ENCODE measurements at regions not wholly inside any gene's neighbourhood (a gene's known extent, or its start where the extent isn't known, plus 50 kb on each side); places are given as distances from the start of the nearest gene placed in this dataset.
"Not testable (repeated sequence)": the region's sequence is repeated elsewhere in the genome, so short reads cannot be mapped to it uniquely, and the experiment has no call there.

- no peak for DNase-seq (ENCODE audit: low read depth)
- no peak for TF ChIP-seq CTCF (IDR thresholded peaks at IDR 0.05; ENCODE audit: control insufficient read depth, extremely low read depth, insufficient read depth)
- no peak overlapping the region for H3K4me3 ChIP-seq (ENCODE audit: low read depth, low read length)
These were observed 131.3 kb downstream of the LPIN1 start for GRCh38 chr2:11877764-11878163.

GRCh38 chr2:11885253-11885652 is 138.8 kb downstream of the LPIN1 start:
- DNase-seq (ENCODE audit: low read depth); H3K4me3 ChIP-seq (ENCODE audit: low read depth, low read length): not testable (repeated sequence)

- not testable (repeated sequence) for H3K4me3 ChIP-seq (ENCODE audit: low read depth, low read length); DNase-seq (ENCODE audit: low read depth)
These were observed 140.5 kb downstream of the LPIN1 start for GRCh38 chr2:11886899-11887298.

GRCh38 chr2:11889101-11889850 is 142.8 kb downstream of the LPIN1 start:
- DNase-seq (ENCODE audit: low read depth), result no peak
- no peak for TF ChIP-seq CTCF (IDR thresholded peaks at IDR 0.05; ENCODE audit: control insufficient read depth, extremely low read depth, insufficient read depth)
- no peak overlapping the region for H3K4me3 ChIP-seq (ENCODE audit: low read depth, low read length)

GRCh38 chr2:11889854-11890253 is 143.4 kb downstream of the LPIN1 start:
- TF ChIP-seq CTCF (IDR thresholded peaks at IDR 0.05; ENCODE audit: control insufficient read depth, extremely low read depth, insufficient read depth), result no peak
- H3K4me3 ChIP-seq (ENCODE audit: low read depth, low read length), result no peak overlapping the region
- DNase-seq (ENCODE audit: low read depth), result no peak

GRCh38 chr2:11891028-11891427 is 144.6 kb downstream of the LPIN1 start:
- TF ChIP-seq CTCF (IDR thresholded peaks at IDR 0.05; ENCODE audit: control insufficient read depth, extremely low read depth, insufficient read depth), result no peak
- no peak overlapping the region for H3K4me3 ChIP-seq (ENCODE audit: low read depth, low read length)
- no peak for DNase-seq (ENCODE audit: low read depth)

GRCh38 chr2:11891671-11892440 is 145.4 kb downstream of the LPIN1 start:
- no peak overlapping the region for H3K4me3 ChIP-seq (ENCODE audit: low read depth, low read length)
- TF ChIP-seq CTCF (IDR thresholded peaks at IDR 0.05; ENCODE audit: control insufficient read depth, extremely low read depth, insufficient read depth), result no peak
- DNase-seq (ENCODE audit: low read depth), result no peak

- no peak for TF ChIP-seq CTCF (IDR thresholded peaks at IDR 0.05; ENCODE audit: control insufficient read depth, extremely low read depth, insufficient read depth)
- no peak for DNase-seq (ENCODE audit: low read depth)
- no peak overlapping the region for H3K4me3 ChIP-seq (ENCODE audit: low read depth, low read length)
These were observed 150.0 kb downstream of the LPIN1 start for GRCh38 chr2:11896386-11896785.

Measured in LNCaP clone FGC (cell line).